DND-41 (cell line): ENCODE measurements at regions not wholly inside any gene's neighbourhood (a gene's known extent, or its start where the extent isn't known, plus 50 kb on each side); places are given as distances from the start of the nearest gene placed in this dataset.

Experiments used
- ATAC-seq: fragments of 200-7000 bp; cut with Tn5 transposase; 3 replicates; pipeline ENCODE4 v1.9.1; 2021; ENCODE audit warnings: low read depth; ENCODE audit not compliant: insufficient read depth
- DNase-seq: peaks from one replicate; pipeline ENCODE4 v3.0.0-alpha.2; 2020
- H2AFZ ChIP-seq: 2 replicates; pipeline ENCODE4 v1.6.0; 2012; ENCODE audit warnings: low read depth, low read length
- H3K27ac ChIP-seq: 2 replicates; pipeline ENCODE4 v1.5.1; 2012; ENCODE audit warnings: low read length, inconsistent platforms
- H3K27me3 ChIP-seq: fragments of 200-600 bp; sonication (generic); 2 replicates; pipeline ENCODE4 v1.6.0; 2012; ENCODE audit warnings: low read length, mild to moderate bottlenecking, inconsistent platforms; ENCODE audit not compliant: insufficient read depth, poor library complexity
- H3K36me3 ChIP-seq: 2 replicates; pipeline ENCODE4 v1.5.1; 2012; ENCODE audit warnings: low read length, inconsistent platforms; ENCODE audit not compliant: insufficient read depth
- H3K4me1 ChIP-seq: 2 replicates; pipeline ENCODE4 v1.5.1; 2012; ENCODE audit warnings: mild to moderate bottlenecking, low read length; ENCODE audit not compliant: insufficient read depth
- H3K4me2 ChIP-seq: 2 replicates; pipeline ENCODE4 v1.6.0; 2012; ENCODE audit warnings: mild to moderate bottlenecking, moderate library complexity, low read length, inconsistent platforms; ENCODE audit not compliant: insufficient read depth
- H3K4me3 ChIP-seq, 2 experiments: fragments of 200-600 bp in 1 of 2; shearing (Covaris generic) in 1 of 2; 2 replicates each; pipeline ENCODE4 v1.5.1; 2012 to 2016; ENCODE audit warnings: inconsistent platforms in 2 of 2, low read length in 2 of 2, mild to moderate bottlenecking in 2 of 2, low read depth in 1 of 2, moderate library complexity in 1 of 2
- H3K79me2 ChIP-seq: 2 replicates; pipeline ENCODE4 v1.6.0; 2012; ENCODE audit warnings: low read length, inconsistent platforms; ENCODE audit not compliant: insufficient read depth
- H3K9ac ChIP-seq: 2 replicates; pipeline ENCODE4 v1.6.0; 2012; ENCODE audit warnings: low read depth, mild to moderate bottlenecking, inconsistent platforms, low read length, moderate library complexity
- H3K9me3 ChIP-seq: 2 replicates; pipeline ENCODE4 v1.5.1; 2012; ENCODE audit warnings: low read length, moderate library complexity, mild to moderate bottlenecking, inconsistent platforms; ENCODE audit not compliant: insufficient read depth, severe bottlenecking
- H4K20me1 ChIP-seq: 2 replicates; pipeline ENCODE4 v1.6.0; 2012; ENCODE audit warnings: low read length; ENCODE audit not compliant: insufficient read depth
- EZH2 ChIP-seq: IDR thresholded peaks from 3 replicates; pipeline ENCODE4 v1.6.1; 2012; ENCODE audit warnings: borderline replicate concordance, low read depth, mild to moderate bottlenecking, moderate library complexity, low read length, inconsistent platforms; ENCODE audit not compliant: severe bottlenecking
- TF ChIP-seq, protein P1 (sequence below): IDR thresholded peaks from 2 replicates; pipeline ENCODE4 v1.5.1; 2012; ENCODE audit warnings: borderline replicate concordance, low read length, moderate library complexity, mild to moderate bottlenecking; ENCODE audit not compliant: poor library complexity, severe bottlenecking; ENCODE audit errors: extremely low read depth

DNA sequence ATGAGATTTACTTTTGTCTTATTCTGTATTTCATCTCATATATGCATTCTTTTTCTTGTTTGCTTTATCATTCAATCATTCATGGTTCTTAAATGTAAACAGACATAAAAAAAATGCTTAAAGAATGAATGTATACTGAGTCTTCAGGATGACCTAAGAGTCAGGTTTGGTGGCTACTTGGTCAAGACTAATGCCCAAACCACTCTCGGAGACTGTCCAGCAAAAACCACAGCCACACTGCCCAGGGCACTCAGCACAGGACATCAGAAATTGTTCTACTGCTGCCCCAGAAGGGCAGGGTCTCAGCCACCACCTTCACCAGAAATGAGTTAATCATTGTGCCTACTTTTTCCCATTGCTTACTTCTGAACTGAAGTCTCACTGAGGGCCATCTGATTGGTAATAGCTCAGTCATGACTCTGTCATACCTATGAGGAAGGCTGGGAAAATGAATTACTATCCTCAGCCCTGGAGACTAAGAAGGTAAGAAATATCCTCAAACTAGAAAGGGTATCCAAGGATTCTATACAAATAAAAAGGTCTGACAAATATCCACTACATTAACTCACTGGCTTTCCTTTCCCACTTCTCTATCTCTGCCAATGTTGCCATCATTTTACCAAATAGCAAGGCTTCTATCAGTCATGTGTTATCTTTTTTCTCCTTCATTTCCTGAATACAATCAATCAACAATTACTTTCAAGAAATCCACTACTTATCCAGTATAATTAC lies 236.1 kb downstream of the CETN3 start:
- Histone ChIP-seq H3K4me3 (no peak overlapping the region), H3K36me3 (no peaks in the 10 kb centered on the region), H3K9me3 (no peaks in the 10 kb centered on the region), H2AFZ (no peak overlapping the region), H3K4me1 (no peaks in the 10 kb centered on the region), H3K79me2 (no peaks in the 10 kb centered on the region), H3K27ac (no peak overlapping the region), H3K27me3 (no peaks in the 10 kb centered on the region), H4K20me1 (no peaks in the 10 kb centered on the region), H3K4me2 (no peak overlapping the region), H3K9ac (no peak overlapping the region)
- no peak for TF ChIP-seq EZH2
- TF ChIP-seq, protein P1, sequence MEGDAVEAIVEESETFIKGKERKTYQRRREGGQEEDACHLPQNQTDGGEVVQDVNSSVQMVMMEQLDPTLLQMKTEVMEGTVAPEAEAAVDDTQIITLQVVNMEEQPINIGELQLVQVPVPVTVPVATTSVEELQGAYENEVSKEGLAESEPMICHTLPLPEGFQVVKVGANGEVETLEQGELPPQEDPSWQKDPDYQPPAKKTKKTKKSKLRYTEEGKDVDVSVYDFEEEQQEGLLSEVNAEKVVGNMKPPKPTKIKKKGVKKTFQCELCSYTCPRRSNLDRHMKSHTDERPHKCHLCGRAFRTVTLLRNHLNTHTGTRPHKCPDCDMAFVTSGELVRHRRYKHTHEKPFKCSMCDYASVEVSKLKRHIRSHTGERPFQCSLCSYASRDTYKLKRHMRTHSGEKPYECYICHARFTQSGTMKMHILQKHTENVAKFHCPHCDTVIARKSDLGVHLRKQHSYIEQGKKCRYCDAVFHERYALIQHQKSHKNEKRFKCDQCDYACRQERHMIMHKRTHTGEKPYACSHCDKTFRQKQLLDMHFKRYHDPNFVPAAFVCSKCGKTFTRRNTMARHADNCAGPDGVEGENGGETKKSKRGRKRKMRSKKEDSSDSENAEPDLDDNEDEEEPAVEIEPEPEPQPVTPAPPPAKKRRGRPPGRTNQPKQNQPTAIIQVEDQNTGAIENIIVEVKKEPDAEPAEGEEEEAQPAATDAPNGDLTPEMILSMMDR: no peak
- ATAC-seq: no peak
- no peak for DNase-seq

DNA sequence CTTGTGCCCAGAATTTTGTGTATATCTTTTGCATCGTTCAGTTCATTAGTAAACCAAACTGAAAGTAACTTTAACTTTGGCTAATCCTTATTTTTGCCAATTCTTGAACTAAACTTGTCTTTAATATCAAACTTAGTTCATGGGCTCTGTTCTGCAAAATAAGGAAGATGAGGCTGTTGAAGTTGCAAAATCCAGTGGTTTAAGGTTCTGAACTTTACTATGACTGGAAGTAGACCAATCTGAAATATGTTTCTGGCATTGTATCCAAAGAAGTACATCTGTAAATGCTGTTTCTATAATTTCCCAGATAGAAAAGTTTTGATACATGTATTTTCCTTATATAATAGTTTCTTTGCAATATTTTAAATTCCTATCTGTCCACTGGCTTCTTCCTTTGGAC lies 238.1 kb downstream of the CETN3 start:
- Histone ChIP-seq H3K4me1 (no peaks in the 10 kb centered on the region), H2AFZ (no peak overlapping the region), H3K79me2 (no peaks in the 10 kb centered on the region), H3K4me2 (no peak overlapping the region), H3K36me3 (no peaks in the 10 kb centered on the region), H3K27me3 (no peaks in the 10 kb centered on the region), H3K27ac (no peak overlapping the region), H3K4me3 (no peak overlapping the region), H4K20me1 (no peaks in the 10 kb centered on the region), H3K9ac (no peak overlapping the region), H3K9me3 (no peaks in the 10 kb centered on the region)
- DNase-seq: no peak
- TF ChIP-seq, protein P1: no peak
- TF ChIP-seq EZH2: no peak
- ATAC-seq: no peak

DNA sequence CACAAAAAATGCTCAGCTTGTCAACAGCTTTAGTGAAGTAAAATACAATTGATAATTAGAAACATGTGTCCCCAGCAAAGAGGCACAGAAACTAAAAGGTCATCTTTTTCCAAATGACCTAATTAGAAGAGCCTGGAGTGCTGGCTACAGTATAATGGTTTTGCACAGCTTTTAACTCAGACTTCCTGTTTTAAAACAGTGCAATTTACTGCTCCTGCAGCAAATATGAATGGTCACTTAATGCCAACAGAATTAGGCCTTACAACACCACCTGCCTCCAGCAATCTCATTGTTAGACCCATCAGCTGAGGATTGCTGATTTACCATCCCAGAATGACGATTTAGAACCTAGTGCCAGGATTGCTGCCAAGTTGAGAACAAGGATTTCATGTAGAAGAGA lies 239.3 kb downstream of the CETN3 start:
- TF ChIP-seq, protein P1: no peak
- no peak for TF ChIP-seq EZH2
- H3K9ac ChIP-seq: no peak overlapping the region
- H3K36me3 ChIP-seq: no peaks in the 10 kb centered on the region
- no peak overlapping the region for H3K4me3 ChIP-seq
- no peak for ATAC-seq
- no peaks in the 10 kb centered on the region for H3K79me2 ChIP-seq
- DNase-seq: no peak
- H3K4me2 ChIP-seq: no peak overlapping the region
- no peaks in the 10 kb centered on the region for H3K4me1 ChIP-seq
- no peak overlapping the region for H3K27ac ChIP-seq
- no peaks in the 10 kb centered on the region for H3K27me3 ChIP-seq
- no peaks in the 10 kb centered on the region for H4K20me1 ChIP-seq
- H2AFZ ChIP-seq: no peak overlapping the region
- no peaks in the 10 kb centered on the region for H3K9me3 ChIP-seq
